Pancreas (tissue), 10 donors: ENCODE measurements at regions not wholly inside any gene's neighbourhood (a gene's known extent, or its start where the extent isn't known, plus 50 kb on each side); places are given as distances from the start of the nearest gene placed in this dataset.

ENCODE experiments used
- ATAC-seq, 4 donors: fragments of 200-7000 bp; cut with Tn5 transposase; one replicate each; pipeline versions ENCODE4 v1.8.0 to v1.9.1; 2020; ENCODE audit warnings: mild to moderate bottlenecking in 4 of 4, moderate library complexity in 4 of 4
- DNase-seq, 6 donors: peaks; one replicate each; pipeline ENCODE4 v3.0.0-alpha.2; 2020
- FAIRE-seq: peaks from 2 replicates; lab custom pipeline; 2012; peaks lifted over from hg19 to GRCh38; lab: Jason Lieb, UNC
- H3K27ac ChIP-seq, 4 donors: fragments of 200-600 bp; sonication (generic); 1 replicate in 3 of 4; 2 replicates in 1 of 4; pipeline versions ENCODE4 v1.5.0 to v1.8.0; 2020
- H3K27me3 ChIP-seq, 4 donors: fragments of 200-600 bp; one replicate each; pipeline ENCODE4 v1.8.0; 2021
- H3K36me3 ChIP-seq, 3 donors: fragments of 200-600 bp; sonication (generic) in 1 of 3; one replicate each; pipeline versions ENCODE4 v1.5.0 to v1.8.0; 2020 to 2021
- H3K4me1 ChIP-seq, 3 donors: fragments of 200-600 bp; one replicate each; pipeline ENCODE4 v1.8.0; 2021
- H3K4me3 ChIP-seq, 4 donors: fragments of 200-600 bp; sonication (generic) in 2 of 4; one replicate each; pipeline versions ENCODE4 v1.5.0 to v1.8.0; 2020 to 2021
- H3K9me3 ChIP-seq, 4 donors: fragments of 200-600 bp; one replicate each; pipeline ENCODE4 v1.8.0; 2021
- WGBS, 2 donors: extraction: QIAGEN DNeasy Blood & Tissue Kit; methylation state at CpG; one replicate each; pipeline ENCODE4 v1.1.7; 2013; 5-methylcytosine and 5-hydroxymethylcytosine counted together
- intact Hi-C, 3 donors: fragments of 100-400 bp; cut with DNase I; formaldehyde crosslinking; loops; one replicate each; pipeline versions ENCODE4 v1.11.1 to v1.14.2; 2022
- TF ChIP-seq, protein P1 (sequence below), 4 donors: fragments of 200-600 bp; sonication (generic) in 3 of 4; IDR thresholded peaks; one replicate each; pipeline versions ENCODE4 v1.5.0 to v1.8.0; 2021; ENCODE audit warnings: antibody characterized with exemption in 4 of 4
- donor health status: healthy with polysubstance abuse.
- donor health status: DM: no; HTN: no; CAD: no; lungs with moderate emphysema.
- donor health status: DM: no; HTN: no; CAD: no.
- donor health status: control.
- donor health status: control.
- donor health status: Bipolar disorder and iron deficiency.
- donor health status: DM: yes; HTN: yes; CAD: no.
- donor health status: DM: no; HTN: no; CAD: no.
- donor health status: DM: no; HTN: no; CAD: no.
- donor health status: DM: yes; HTN: yes; CAD: no.

DNA sequence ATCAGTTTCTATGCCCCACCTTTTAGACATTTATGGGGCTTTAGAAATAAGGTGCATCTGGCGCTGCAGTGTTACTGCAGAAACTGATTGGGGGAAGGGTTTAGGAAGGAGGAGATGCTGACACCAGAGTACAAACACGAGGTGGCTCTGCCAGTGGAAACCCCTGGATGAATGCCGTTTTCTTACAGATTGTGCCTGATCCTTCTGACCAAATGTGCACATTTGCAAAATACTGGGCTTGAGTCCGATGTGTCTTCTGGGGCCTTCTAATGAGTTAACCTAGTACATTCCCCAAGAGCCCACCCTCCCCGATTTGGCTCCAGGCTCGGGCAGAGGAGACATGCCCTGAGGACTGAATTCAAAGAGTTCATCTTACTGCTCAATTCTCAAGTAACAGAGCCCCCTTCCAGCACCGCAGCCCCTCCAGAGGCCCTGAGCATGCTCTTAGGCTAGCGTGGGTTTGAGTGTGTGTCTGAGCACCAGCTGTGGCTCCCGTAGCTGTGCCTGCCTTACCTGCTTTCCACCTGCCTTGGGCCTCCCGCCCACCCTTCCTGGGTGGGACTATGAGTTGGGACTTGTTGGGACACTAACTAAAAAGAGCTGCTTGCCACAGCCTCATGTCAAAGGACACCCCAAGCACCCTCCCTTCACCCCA lies 116.7 kb upstream of the COPS8 start:
- no peaks in the 10 kb centered on the region for H3K9me3 ChIP-seq
- DNase-seq (no peak), ATAC-seq (no peak), FAIRE-seq (no peak)
- H3K36me3 ChIP-seq, result no peaks in the 10 kb centered on the region
- H3K4me1 ChIP-seq, result peaks cover 0 to 8% (median 0%) of the 10 kb centered on the region in 3 donors
- no peaks in the 10 kb centered on the region for H3K27me3 ChIP-seq
- no peak overlapping the region for H3K27ac ChIP-seq
- WGBS, 2 donors, result 75 to 90% methylated on average over 10 of the region's 10 CpGs
- intact Hi-C loops, result no loop called here
- no peak overlapping the region for H3K4me3 ChIP-seq
- TF ChIP-seq, protein P1, sequence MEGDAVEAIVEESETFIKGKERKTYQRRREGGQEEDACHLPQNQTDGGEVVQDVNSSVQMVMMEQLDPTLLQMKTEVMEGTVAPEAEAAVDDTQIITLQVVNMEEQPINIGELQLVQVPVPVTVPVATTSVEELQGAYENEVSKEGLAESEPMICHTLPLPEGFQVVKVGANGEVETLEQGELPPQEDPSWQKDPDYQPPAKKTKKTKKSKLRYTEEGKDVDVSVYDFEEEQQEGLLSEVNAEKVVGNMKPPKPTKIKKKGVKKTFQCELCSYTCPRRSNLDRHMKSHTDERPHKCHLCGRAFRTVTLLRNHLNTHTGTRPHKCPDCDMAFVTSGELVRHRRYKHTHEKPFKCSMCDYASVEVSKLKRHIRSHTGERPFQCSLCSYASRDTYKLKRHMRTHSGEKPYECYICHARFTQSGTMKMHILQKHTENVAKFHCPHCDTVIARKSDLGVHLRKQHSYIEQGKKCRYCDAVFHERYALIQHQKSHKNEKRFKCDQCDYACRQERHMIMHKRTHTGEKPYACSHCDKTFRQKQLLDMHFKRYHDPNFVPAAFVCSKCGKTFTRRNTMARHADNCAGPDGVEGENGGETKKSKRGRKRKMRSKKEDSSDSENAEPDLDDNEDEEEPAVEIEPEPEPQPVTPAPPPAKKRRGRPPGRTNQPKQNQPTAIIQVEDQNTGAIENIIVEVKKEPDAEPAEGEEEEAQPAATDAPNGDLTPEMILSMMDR (IDR thresholded peaks at IDR 0.05), result no peak

DNA sequence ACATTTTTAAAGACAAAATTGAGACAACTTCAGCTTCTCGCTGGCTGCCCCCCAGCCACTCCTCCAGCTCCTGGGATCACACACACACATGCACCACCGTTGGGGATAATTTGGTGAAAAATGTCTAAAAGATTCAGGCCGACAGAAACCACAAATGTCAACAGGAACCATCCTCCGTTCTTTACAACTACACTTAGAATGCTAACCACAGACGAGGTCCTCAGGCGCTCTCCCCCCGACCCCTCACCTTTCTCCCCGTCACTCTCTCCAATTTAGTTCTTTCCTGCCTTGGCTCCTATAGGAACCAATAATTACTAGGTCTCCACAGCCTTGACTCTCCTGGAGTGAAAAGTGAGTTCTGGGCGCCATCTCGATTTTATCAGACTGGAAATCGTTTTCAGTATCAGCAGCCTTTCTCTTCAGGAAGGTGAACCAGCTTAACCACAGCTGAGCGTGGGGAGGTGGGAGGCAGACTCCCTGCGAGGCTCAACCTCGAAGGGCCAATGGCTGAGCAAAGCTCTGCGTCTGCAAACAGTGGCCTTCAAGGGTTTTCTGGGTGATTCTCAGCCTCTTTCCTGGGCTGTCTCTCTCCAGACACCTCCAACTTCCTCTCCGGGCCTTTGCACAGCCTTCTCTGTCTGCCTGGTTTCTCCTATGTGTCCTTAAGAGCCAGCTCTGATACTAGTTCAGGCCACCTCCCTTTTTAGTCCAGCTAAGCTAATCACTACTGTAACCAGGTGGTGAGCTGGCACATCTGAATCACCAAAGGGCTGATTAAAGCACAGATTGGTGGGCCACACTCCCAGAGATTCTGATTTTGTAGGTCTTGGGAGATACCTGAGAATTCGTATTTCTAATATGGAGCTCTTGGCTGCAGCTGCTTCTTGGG lies 115.7 kb upstream of the COPS8 start:
- Histone ChIP-seq H3K36me3 (no peaks in the 10 kb centered on the region), H3K4me1 (peaks cover 0 to 8% (median 0%) of the 10 kb centered on the region in 3 donors), H3K4me3 (no peak overlapping the region), H3K27me3 (no peaks in the 10 kb centered on the region), H3K9me3 (no peaks in the 10 kb centered on the region), H3K27ac (no peak overlapping the region)
- ATAC-seq (no peak), FAIRE-seq (no peak), DNase-seq (no peak)
- TF ChIP-seq, protein P1 (IDR thresholded peaks at IDR 0.05), result no peak
- intact Hi-C loops, result no loop called here
- 81 to 89% methylated on average over 17 of the region's 17 CpGs for WGBS, 2 donors

DNA sequence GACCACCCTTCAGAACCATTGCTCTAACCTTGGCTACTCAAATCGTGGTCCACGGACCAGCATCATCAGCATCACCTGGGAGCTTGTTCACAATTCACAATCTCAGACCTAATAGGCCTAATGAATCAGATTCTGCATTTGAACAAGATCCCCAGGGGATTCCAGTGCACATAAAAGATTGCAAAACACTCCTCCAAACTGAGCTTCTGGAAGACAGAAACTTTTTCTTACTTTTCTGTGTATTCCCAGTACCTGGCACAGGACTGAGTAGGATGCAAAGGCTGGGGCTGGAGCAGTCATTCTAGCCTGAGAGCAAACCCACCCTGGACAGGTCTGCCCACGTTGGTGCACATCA lies 115.1 kb upstream of the COPS8 start:
- Histone ChIP-seq H3K27ac (no peak overlapping the region), H3K27me3 (no peaks in the 10 kb centered on the region), H3K36me3 (no peaks in the 10 kb centered on the region), H3K4me3 (no peak overlapping the region), H3K9me3 (no peaks in the 10 kb centered on the region), H3K4me1 (peaks cover 0 to 8% (median 0%) of the 10 kb centered on the region in 3 donors)
- TF ChIP-seq, protein P1 (IDR thresholded peaks at IDR 0.05), result no peak
- no peak for DNase-seq
- no peak for ATAC-seq
- FAIRE-seq, result no peak
- intact Hi-C loops, result no loop called here
- WGBS, 2 donors, result 85 to 90% methylated on average over 3 of the region's 3 CpGs

DNA sequence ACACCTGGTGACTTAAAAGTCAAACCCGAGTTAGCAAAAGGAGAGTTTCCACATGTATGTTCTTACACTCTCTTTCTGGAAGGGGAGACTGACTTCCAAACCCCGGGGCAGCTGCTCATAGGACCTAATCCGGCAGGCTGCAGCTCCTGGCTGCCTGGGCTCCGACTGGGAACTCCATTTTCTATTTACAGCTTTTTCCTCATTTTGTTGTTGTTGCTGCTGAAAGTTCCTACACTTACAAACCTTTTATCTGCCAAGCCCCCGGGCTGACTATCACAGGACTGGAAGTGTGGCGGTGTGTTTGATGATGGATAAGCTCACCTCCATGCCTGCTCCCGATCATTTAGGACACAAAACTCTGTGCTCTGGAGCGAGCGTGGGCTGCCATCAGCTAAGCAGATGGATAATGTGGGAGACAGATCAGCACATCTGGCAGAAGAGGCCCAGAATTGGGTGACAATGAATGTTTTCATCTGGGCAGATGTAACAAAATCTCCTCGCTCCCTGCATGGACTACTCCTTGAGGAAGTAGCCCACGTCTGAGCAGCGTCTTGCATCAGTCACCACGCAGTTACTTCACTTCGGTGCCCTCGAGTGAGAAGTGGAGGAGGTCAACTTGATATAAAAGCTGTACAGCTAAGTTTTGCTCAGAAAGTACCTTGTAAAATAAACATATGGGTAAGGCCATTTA lies 114.4 kb upstream of the COPS8 start:
- Histone ChIP-seq H3K4me3 (no peak overlapping the region), H3K9me3 (no peaks in the 10 kb centered on the region), H3K27ac (no peak overlapping the region), H3K4me1 (peaks cover 0 to 8% (median 0%) of the 10 kb centered on the region in 3 donors), H3K27me3 (no peaks in the 10 kb centered on the region), H3K36me3 (no peaks in the 10 kb centered on the region)
- FAIRE-seq (no peak), DNase-seq (no peak), ATAC-seq (peak in 1 of 4 donors; percentile 20)
- intact Hi-C loops, result no loop called here
- TF ChIP-seq, protein P1 (IDR thresholded peaks at IDR 0.05), result no peak
- WGBS, 2 donors, result 81 to 86% methylated on average over 15 of the region's 15 CpGs
